Posterior cingulate gyrus (tissue), 11 donors: ENCODE measurements at regions not wholly inside any gene's neighbourhood (a gene's known extent, or its start where the extent isn't known, plus 50 kb on each side); places are given as distances from the start of the nearest gene placed in this dataset.
"Not testable (repeated sequence)": the region's sequence is repeated elsewhere in the genome, so short reads cannot be mapped to it uniquely, and the experiment has no call there.

Experiments used
- DNase-seq, 10 donors: peaks; one replicate each; pipeline versions ENCODE4 v3.0.0 to v3.0.0-alpha.2; 2020 to 2021; ENCODE audit warnings: mixed read lengths in 3 of 10
- intact Hi-C: fragments of 100-400 bp; cut with DNase I; formaldehyde crosslinking; loops from one replicate; pipeline ENCODE4 v1.15.1; 2023

GRCh38 chr14:40954448-40955130, 652.1 kb upstream of the LRFN5 start:
- intact Hi-C loops, DNase-seq: not testable (repeated sequence)

- intact Hi-C loops = no loop called here
- DNase-seq = no peak
These were observed 662.2 kb upstream of the LRFN5 start for GRCh38 chr14:40944521-40944920.

DNA sequence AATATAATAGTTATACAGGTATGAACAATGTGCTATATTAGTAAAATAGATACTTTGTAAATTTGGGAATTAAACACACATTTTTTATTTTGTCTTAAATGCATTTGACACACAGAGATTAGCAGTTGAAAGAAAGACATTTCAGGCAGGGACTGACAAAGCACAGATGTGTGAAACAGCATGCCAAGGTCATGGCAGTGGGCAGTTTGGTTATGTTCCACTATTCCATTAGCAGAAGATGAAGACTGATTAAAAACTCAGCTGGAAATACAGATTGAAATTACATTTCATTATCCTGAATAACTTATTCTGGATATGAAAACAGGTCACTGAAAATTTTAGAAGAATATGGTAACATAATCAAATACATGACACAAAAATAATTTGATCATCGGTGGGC, 669.8 kb upstream of the LRFN5 start:
- no peak for DNase-seq
- intact Hi-C loops = no loop called here

DNA sequence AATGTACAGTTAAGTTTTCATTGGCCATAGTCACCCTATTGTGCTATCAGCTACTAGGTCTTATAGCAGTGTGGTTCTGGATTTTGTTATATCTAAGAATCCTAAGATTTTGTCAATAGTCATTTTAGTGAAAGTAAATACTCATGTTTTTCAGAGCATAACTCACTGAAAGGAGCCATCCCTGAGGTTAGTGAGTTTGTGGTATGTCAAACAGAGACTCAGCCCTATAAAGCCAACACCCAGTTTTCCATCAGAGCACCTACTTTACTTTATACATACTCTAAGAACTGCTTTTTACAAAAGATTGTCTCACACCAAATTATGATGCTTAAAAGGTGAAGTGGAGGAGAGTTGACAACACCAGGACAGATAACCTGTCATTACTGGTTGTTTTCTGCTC, 686.3 kb upstream of the LRFN5 start:
- intact Hi-C loops = no loop called here
- DNase-seq = no peak

DNA sequence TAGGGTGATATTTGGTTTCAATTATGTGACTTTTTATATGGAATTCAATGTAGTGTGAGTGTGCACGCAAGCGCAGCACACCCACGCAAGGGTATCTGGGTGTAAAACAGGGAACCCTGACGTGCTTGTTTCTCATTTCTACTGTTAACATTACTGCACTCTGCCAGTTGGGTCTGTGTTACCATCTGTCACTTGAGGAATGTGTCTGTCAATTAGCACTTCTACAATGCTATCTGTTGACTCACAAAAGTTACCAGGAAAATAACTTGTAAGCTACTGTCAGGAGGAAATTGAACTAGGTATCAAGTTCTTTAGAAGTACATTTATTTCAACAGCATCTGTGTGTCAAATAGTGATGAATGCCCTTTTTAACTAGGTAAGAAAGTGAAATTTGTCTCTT, 695.5 kb upstream of the LRFN5 start:
- DNase-seq = no peak
- intact Hi-C loops = no loop called here

- intact Hi-C loops = no loop called here
These were observed 696.8 kb upstream of the LRFN5 start for GRCh38 chr14:40909906-40910305.

DNA sequence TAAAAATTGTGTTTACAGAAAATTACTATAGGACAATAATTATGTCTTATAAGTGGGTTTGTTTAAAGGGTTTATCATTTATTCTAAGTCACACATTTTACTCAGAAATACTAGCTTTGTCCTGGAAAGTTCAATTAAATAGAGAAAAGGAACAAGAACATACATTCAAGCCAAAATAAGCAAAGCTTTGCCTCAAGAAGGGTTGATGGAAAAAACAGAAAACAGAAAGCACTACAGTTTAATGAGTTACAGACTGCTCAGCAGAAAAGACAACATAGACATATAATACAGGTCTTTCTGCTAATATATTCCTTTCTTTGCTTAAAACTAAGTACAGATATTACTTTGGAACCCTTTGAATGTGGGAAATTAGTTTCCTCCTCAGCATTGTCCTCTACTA, 703.0 kb upstream of the LRFN5 start:
- intact Hi-C loops = no loop called here
- no peak for DNase-seq

More at GRCh38 chr14:40909906-40910305, 696.8 kb upstream of the LRFN5 start:
- peak in 1 of 10 donors; percentile 18 for DNase-seq

GRCh38 chr14:40899435-40899834, 707.2 kb upstream of the LRFN5 start:
- intact Hi-C loops = no loop called here
- DNase-seq = no peak

- intact Hi-C loops = no loop called here
These were observed 711.8 kb upstream of the LRFN5 start for GRCh38 chr14:40894846-40895245.

DNA sequence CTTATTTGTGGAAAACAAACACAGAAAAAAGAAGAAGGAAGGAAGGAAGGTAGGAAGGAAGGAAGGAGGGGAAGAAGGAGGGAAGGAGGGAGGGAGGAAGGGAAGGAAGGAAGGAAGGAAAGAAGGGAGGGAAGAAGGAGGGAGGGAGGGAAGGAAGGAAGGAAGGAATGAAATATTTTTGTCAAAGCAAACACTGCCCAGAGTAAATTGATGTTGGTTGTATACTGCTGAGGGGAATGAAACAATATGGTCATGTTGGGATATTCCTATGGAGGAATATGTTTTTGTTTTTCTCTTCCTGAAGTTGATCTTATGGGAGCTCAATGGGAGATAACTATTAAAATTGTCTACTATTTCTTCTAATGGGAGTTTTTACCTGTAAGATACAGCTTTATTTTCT, 717.5 kb upstream of the LRFN5 start:
- DNase-seq = no peak
- intact Hi-C loops = no loop called here

More at GRCh38 chr14:40894846-40895245, 711.8 kb upstream of the LRFN5 start:
- DNase-seq = no peak

GRCh38 chr14:40887912-40888311, 718.8 kb upstream of the LRFN5 start:
- no peak for DNase-seq
- intact Hi-C loops = no loop called here

- intact Hi-C loops = no loop called here
- DNase-seq = no peak
These were observed 736.4 kb upstream of the LRFN5 start for GRCh38 chr14:40870252-40870651.

DNA sequence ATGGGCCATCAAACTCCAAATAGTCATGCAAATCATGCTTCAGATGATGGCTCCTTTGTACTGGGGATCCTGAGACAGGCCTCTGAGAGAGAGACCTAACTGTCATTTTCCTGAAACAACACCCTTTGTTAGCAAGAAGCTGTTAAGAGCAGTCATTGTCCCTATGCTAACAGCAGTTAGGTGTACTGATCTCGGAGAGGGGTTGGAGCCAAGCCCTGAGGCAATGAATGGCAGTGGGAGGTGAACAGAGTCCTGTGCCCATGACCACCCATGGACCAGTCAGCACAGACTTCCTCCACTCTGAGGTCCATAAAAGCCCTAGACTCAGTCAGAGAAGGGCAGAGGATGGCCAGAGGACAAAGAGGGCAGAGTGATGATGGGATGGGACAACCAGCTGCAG, 747.6 kb upstream of the LRFN5 start:
- intact Hi-C loops = no loop called here
- DNase-seq = no peak

- intact Hi-C loops = no loop called here
- no peak for DNase-seq
These were observed 751.3 kb upstream of the LRFN5 start for GRCh38 chr14:40855343-40855742.

GRCh38 chr14:40850191-40850590, 756.5 kb upstream of the LRFN5 start:
- intact Hi-C loops = no loop called here
- DNase-seq = no peak

GRCh38 chr14:40847480-40847879, 759.2 kb upstream of the LRFN5 start:
- intact Hi-C loops = no loop called here

GRCh38 chr14:40842816-40843215, 763.9 kb upstream of the LRFN5 start:
- intact Hi-C loops = no loop called here
- no peak for DNase-seq

More at GRCh38 chr14:40847480-40847879, 759.2 kb upstream of the LRFN5 start:
- DNase-seq = peak in 1 of 10 donors; percentile 59

- DNase-seq = no peak
- intact Hi-C loops = no loop called here
These were observed 764.8 kb upstream of the LRFN5 start for GRCh38 chr14:40841886-40842285.

DNA sequence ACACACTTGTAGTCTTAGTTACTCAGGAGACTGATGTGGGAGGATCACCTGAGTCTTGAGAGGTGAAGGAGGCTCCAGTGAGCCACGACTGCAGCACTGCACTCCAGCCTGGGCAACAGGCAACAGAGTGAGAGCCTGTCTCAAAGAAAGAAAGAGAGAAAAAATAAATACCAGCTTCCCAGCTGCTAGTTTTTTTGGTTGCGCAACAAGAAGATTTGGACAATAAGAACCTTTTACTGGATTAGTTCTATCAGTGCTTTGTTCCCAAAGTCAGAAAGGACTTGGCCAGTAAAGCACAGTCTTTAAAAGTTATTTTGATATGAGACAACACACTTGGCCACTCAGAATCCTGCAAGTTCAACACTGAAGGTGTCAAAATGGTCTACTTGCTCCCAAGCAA, 768.1 kb upstream of the LRFN5 start:
- no peak for DNase-seq
- intact Hi-C loops = no loop called here

- intact Hi-C loops = no loop called here
- DNase-seq = no peak
These were observed 800.2 kb upstream of the LRFN5 start for GRCh38 chr14:40806471-40806870.

GRCh38 chr14:40796168-40796567, 810.5 kb upstream of the LRFN5 start:
- intact Hi-C loops = no loop called here
- DNase-seq = no peak

DNA sequence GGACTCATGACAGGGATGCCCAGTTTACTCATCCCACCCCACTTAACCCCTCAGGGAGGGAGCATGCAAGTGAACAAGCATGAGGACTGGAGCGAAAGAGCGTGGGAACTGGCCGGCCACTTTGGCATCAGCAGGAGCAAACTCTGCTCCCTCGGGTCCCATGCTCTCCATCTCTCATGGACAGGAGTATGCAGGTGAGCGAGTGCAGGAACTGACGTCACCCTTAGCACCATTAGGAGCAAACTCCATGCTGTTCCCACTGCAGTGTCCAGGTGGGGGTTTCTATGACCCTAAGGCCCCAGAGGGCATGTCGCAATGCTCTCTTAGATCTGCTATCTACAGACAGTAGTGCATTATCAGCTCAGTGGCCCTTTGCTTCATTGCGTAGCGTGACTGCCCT, 821.8 kb upstream of the LRFN5 start:
- intact Hi-C loops = no loop called here

DNA sequence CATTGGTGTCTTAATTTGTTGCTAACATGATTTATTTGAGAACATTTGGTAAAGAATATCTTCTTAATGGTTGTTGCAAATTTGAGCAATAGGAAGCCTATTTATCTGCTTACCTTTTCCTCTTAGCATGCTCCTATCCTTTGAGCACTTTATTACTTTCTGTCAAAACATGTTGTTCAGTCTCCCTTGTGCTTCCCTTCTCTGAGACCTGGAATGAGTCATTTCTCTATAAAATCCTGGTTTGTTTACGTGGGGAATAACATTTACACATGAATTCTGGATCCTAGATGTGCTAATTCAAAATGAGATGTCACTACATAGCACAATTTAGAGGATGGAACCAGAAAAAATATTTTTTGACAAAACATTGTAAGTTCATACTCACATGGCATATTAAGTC, 844.0 kb upstream of the LRFN5 start:
- intact Hi-C loops = no loop called here
- DNase-seq = no peak

More for the DNA sequence above, 821.8 kb upstream of the LRFN5 start:
- peak in 2 of 10 donors; percentile 39 to 52 for DNase-seq
